Esophagus squamous epithelium (tissue), 4 donors: ENCODE measurements at regions not wholly inside any gene's neighbourhood (a gene's known extent, or its start where the extent isn't known, plus 50 kb on each side); places are given as distances from the start of the nearest gene placed in this dataset.

ENCODE experiments used
- POLR2A ChIP-seq, 4 donors: fragments of 450-650 bp; IDR thresholded peaks; one replicate each; pipeline ENCODE4 v1.6.1; 2017; ENCODE audit warnings: antibody characterized with exemption in 4 of 4, mild to moderate bottlenecking in 4 of 4, moderate library complexity in 3 of 4
- TF ChIP-seq, protein P1 (sequence below), 6 experiments: fragments of 450-650 bp in 4 of 6; fragments of 200-600 bp in 2 of 6; sonication (generic) in 2 of 6; IDR thresholded peaks; one replicate each; pipeline ENCODE4 v1.5.1; 2016 to 2019; ENCODE audit warnings: antibody characterized with exemption in 6 of 6, mild to moderate bottlenecking in 4 of 6, moderate library complexity in 4 of 6

- no peak for TF ChIP-seq POLR2A (IDR thresholded peaks at IDR 0.05)
- TF ChIP-seq, protein P1, sequence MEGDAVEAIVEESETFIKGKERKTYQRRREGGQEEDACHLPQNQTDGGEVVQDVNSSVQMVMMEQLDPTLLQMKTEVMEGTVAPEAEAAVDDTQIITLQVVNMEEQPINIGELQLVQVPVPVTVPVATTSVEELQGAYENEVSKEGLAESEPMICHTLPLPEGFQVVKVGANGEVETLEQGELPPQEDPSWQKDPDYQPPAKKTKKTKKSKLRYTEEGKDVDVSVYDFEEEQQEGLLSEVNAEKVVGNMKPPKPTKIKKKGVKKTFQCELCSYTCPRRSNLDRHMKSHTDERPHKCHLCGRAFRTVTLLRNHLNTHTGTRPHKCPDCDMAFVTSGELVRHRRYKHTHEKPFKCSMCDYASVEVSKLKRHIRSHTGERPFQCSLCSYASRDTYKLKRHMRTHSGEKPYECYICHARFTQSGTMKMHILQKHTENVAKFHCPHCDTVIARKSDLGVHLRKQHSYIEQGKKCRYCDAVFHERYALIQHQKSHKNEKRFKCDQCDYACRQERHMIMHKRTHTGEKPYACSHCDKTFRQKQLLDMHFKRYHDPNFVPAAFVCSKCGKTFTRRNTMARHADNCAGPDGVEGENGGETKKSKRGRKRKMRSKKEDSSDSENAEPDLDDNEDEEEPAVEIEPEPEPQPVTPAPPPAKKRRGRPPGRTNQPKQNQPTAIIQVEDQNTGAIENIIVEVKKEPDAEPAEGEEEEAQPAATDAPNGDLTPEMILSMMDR (IDR thresholded peaks at IDR 0.05): no peak
Observed at GRCh38 chr18:27688581-27688980, 488.3 kb downstream of the CDH2 start.
